ENCODE measurements at regions not wholly inside any gene's neighbourhood (a gene's known extent, or its start where the extent isn't known, plus 50 kb on each side); places are given as distances from the start of the nearest gene placed in this dataset.

GRCh38 chr22:47444746-47445065 is 682.3 kb downstream of the TBC1D22A start:
- H3K27me3 ChIP-seq (ENCODE audit: control insufficient read depth in 2 of 2, insufficient read depth in 2 of 2, low read length in 2 of 2): no peaks in the 10 kb centered on the region
- no peaks in the 10 kb centered on the region for H3K4me1 ChIP-seq (ENCODE audit: control insufficient read depth in 2 of 2, insufficient read depth in 2 of 2, low read length in 2 of 2)
- no peak overlapping the region for H3K4me3 ChIP-seq (ENCODE audit: low read length in 2 of 2)
- H3K36me3 ChIP-seq (ENCODE audit: control insufficient read depth in 2 of 2, insufficient read depth in 2 of 2, low read length in 2 of 2): no peaks in the 10 kb centered on the region
- no peaks in the 10 kb centered on the region for H3K9me3 ChIP-seq (ENCODE audit: control insufficient read depth in 2 of 2, low read length in 2 of 2)
- H3K9ac ChIP-seq (ENCODE audit: low read depth in 1 of 2, low read length in 2 of 2): no peak overlapping the region
- H3K27ac ChIP-seq (ENCODE audit: low read depth in 2 of 2, low read length in 2 of 2): no peak overlapping the region

GRCh38 chr22:47443836-47444745 is 681.6 kb downstream of the TBC1D22A start:
- H3K9ac ChIP-seq (ENCODE audit: low read depth in 1 of 2, low read length in 2 of 2): no peak overlapping the region
- no peaks in the 10 kb centered on the region for H3K27me3 ChIP-seq (ENCODE audit: control insufficient read depth in 2 of 2, insufficient read depth in 2 of 2, low read length in 2 of 2)
- no peaks in the 10 kb centered on the region for H3K4me1 ChIP-seq (ENCODE audit: control insufficient read depth in 2 of 2, insufficient read depth in 2 of 2, low read length in 2 of 2)
- no peaks in the 10 kb centered on the region for H3K9me3 ChIP-seq (ENCODE audit: control insufficient read depth in 2 of 2, low read length in 2 of 2)
- H3K27ac ChIP-seq (ENCODE audit: low read depth in 2 of 2, low read length in 2 of 2): no peak overlapping the region
- no peaks in the 10 kb centered on the region for H3K36me3 ChIP-seq (ENCODE audit: control insufficient read depth in 2 of 2, insufficient read depth in 2 of 2, low read length in 2 of 2)
- H3K4me3 ChIP-seq (ENCODE audit: low read length in 2 of 2): no peak overlapping the region

- no peak overlapping the region for H3K4me3 ChIP-seq (ENCODE audit: low read length in 2 of 2)
- no peaks in the 10 kb centered on the region for H3K27me3 ChIP-seq (ENCODE audit: control insufficient read depth in 2 of 2, insufficient read depth in 2 of 2, low read length in 2 of 2)
- H3K9ac ChIP-seq (ENCODE audit: low read depth in 1 of 2, low read length in 2 of 2): no peak overlapping the region
- H3K4me1 ChIP-seq (ENCODE audit: control insufficient read depth in 2 of 2, insufficient read depth in 2 of 2, low read length in 2 of 2): no peaks in the 10 kb centered on the region
- H3K9me3 ChIP-seq (ENCODE audit: control insufficient read depth in 2 of 2, low read length in 2 of 2): no peaks in the 10 kb centered on the region
- H3K36me3 ChIP-seq (ENCODE audit: control insufficient read depth in 2 of 2, insufficient read depth in 2 of 2, low read length in 2 of 2): no peaks in the 10 kb centered on the region
- H3K27ac ChIP-seq (ENCODE audit: low read depth in 2 of 2, low read length in 2 of 2): no peak overlapping the region
These were observed 680.4 kb downstream of the TBC1D22A start for GRCh38 chr22:47442821-47443220.

GRCh38 chr22:47439643-47440265 is 677.3 kb downstream of the TBC1D22A start:
- Histone ChIP-seq H3K27ac (ENCODE audit: low read depth in 2 of 2, low read length in 2 of 2) (no peak overlapping the region), H3K27me3 (ENCODE audit: control insufficient read depth in 2 of 2, insufficient read depth in 2 of 2, low read length in 2 of 2) (no peaks in the 10 kb centered on the region), H3K36me3 (ENCODE audit: control insufficient read depth in 2 of 2, insufficient read depth in 2 of 2, low read length in 2 of 2) (no peaks in the 10 kb centered on the region), H3K9me3 (ENCODE audit: control insufficient read depth in 2 of 2, low read length in 2 of 2) (peaks cover 0 to 4% of the 10 kb centered on the region in 2 donors), H3K4me3 (ENCODE audit: low read length in 2 of 2) (no peak overlapping the region), H3K9ac (ENCODE audit: low read depth in 1 of 2, low read length in 2 of 2) (no peak overlapping the region), H3K4me1 (ENCODE audit: control insufficient read depth in 2 of 2, insufficient read depth in 2 of 2, low read length in 2 of 2) (no peaks in the 10 kb centered on the region)

- H3K4me3 ChIP-seq (ENCODE audit: low read length in 2 of 2): no peak overlapping the region
- no peak overlapping the region for H3K9ac ChIP-seq (ENCODE audit: low read depth in 1 of 2, low read length in 2 of 2)
- H3K9me3 ChIP-seq (ENCODE audit: control insufficient read depth in 2 of 2, low read length in 2 of 2): peaks cover 0 to 4% of the 10 kb centered on the region in 2 donors
- no peaks in the 10 kb centered on the region for H3K36me3 ChIP-seq (ENCODE audit: control insufficient read depth in 2 of 2, insufficient read depth in 2 of 2, low read length in 2 of 2)
- no peaks in the 10 kb centered on the region for H3K27me3 ChIP-seq (ENCODE audit: control insufficient read depth in 2 of 2, insufficient read depth in 2 of 2, low read length in 2 of 2)
- H3K27ac ChIP-seq (ENCODE audit: low read depth in 2 of 2, low read length in 2 of 2): no peak overlapping the region
- H3K4me1 ChIP-seq (ENCODE audit: control insufficient read depth in 2 of 2, insufficient read depth in 2 of 2, low read length in 2 of 2): no peaks in the 10 kb centered on the region
These were observed 675.2 kb downstream of the TBC1D22A start for GRCh38 chr22:47437636-47438035.

- H3K4me1 ChIP-seq (ENCODE audit: control insufficient read depth in 2 of 2, insufficient read depth in 2 of 2, low read length in 2 of 2): no peaks in the 10 kb centered on the region
- H3K27me3 ChIP-seq (ENCODE audit: control insufficient read depth in 2 of 2, insufficient read depth in 2 of 2, low read length in 2 of 2): no peaks in the 10 kb centered on the region
- no peak overlapping the region for H3K9ac ChIP-seq (ENCODE audit: low read depth in 1 of 2, low read length in 2 of 2)
- H3K27ac ChIP-seq (ENCODE audit: low read depth in 2 of 2, low read length in 2 of 2): no peak overlapping the region
- H3K4me3 ChIP-seq (ENCODE audit: low read length in 2 of 2): no peak overlapping the region
- no peaks in the 10 kb centered on the region for H3K36me3 ChIP-seq (ENCODE audit: control insufficient read depth in 2 of 2, insufficient read depth in 2 of 2, low read length in 2 of 2)
- H3K9me3 ChIP-seq (ENCODE audit: control insufficient read depth in 2 of 2, low read length in 2 of 2): peaks cover 0 to 4% of the 10 kb centered on the region in 2 donors
These were observed 674.7 kb downstream of the TBC1D22A start for GRCh38 chr22:47437110-47437509.

- no peaks in the 10 kb centered on the region for H3K27me3 ChIP-seq (ENCODE audit: control insufficient read depth in 2 of 2, insufficient read depth in 2 of 2, low read length in 2 of 2)
These were observed 673.4 kb downstream of the TBC1D22A start for GRCh38 chr22:47435826-47436225.

GRCh38 chr22:47435204-47435487 is 672.7 kb downstream of the TBC1D22A start:
- H3K36me3 ChIP-seq (ENCODE audit: control insufficient read depth in 2 of 2, insufficient read depth in 2 of 2, low read length in 2 of 2): no peaks in the 10 kb centered on the region

More at GRCh38 chr22:47435826-47436225, 673.4 kb downstream of the TBC1D22A start:
- Histone ChIP-seq H3K36me3 (ENCODE audit: control insufficient read depth in 2 of 2, insufficient read depth in 2 of 2, low read length in 2 of 2) (no peaks in the 10 kb centered on the region), H3K9me3 (ENCODE audit: control insufficient read depth in 2 of 2, low read length in 2 of 2) (peaks cover 0 to 4% of the 10 kb centered on the region in 2 donors), H3K27ac (ENCODE audit: low read depth in 2 of 2, low read length in 2 of 2) (no peak overlapping the region), H3K9ac (ENCODE audit: low read depth in 1 of 2, low read length in 2 of 2) (no peak overlapping the region), H3K4me1 (ENCODE audit: control insufficient read depth in 2 of 2, insufficient read depth in 2 of 2, low read length in 2 of 2) (no peaks in the 10 kb centered on the region), H3K4me3 (ENCODE audit: low read length in 2 of 2) (no peak overlapping the region)

GRCh38 chr22:47434336-47435203 is 672.1 kb downstream of the TBC1D22A start:
- H3K4me3 ChIP-seq (ENCODE audit: low read length in 2 of 2): no peak overlapping the region
- no peaks in the 10 kb centered on the region for H3K4me1 ChIP-seq (ENCODE audit: control insufficient read depth in 2 of 2, insufficient read depth in 2 of 2, low read length in 2 of 2)
- no peaks in the 10 kb centered on the region for H3K27me3 ChIP-seq (ENCODE audit: control insufficient read depth in 2 of 2, insufficient read depth in 2 of 2, low read length in 2 of 2)
- no peak overlapping the region for H3K9ac ChIP-seq (ENCODE audit: low read depth in 1 of 2, low read length in 2 of 2)
- H3K9me3 ChIP-seq (ENCODE audit: control insufficient read depth in 2 of 2, low read length in 2 of 2): peaks cover 0 to 4% of the 10 kb centered on the region in 2 donors
- H3K27ac ChIP-seq (ENCODE audit: low read depth in 2 of 2, low read length in 2 of 2): no peak overlapping the region
- H3K36me3 ChIP-seq (ENCODE audit: control insufficient read depth in 2 of 2, insufficient read depth in 2 of 2, low read length in 2 of 2): no peaks in the 10 kb centered on the region

More at GRCh38 chr22:47435204-47435487, 672.7 kb downstream of the TBC1D22A start:
- Histone ChIP-seq H3K27me3 (ENCODE audit: control insufficient read depth in 2 of 2, insufficient read depth in 2 of 2, low read length in 2 of 2) (no peaks in the 10 kb centered on the region), H3K9me3 (ENCODE audit: control insufficient read depth in 2 of 2, low read length in 2 of 2) (peaks cover 0 to 4% of the 10 kb centered on the region in 2 donors), H3K9ac (ENCODE audit: low read depth in 1 of 2, low read length in 2 of 2) (no peak overlapping the region), H3K4me3 (ENCODE audit: low read length in 2 of 2) (no peak overlapping the region), H3K4me1 (ENCODE audit: control insufficient read depth in 2 of 2, insufficient read depth in 2 of 2, low read length in 2 of 2) (no peaks in the 10 kb centered on the region), H3K27ac (ENCODE audit: low read depth in 2 of 2, low read length in 2 of 2) (no peak overlapping the region)

GRCh38 chr22:47433627-47434026 is 671.2 kb downstream of the TBC1D22A start:
- H3K36me3 ChIP-seq (ENCODE audit: control insufficient read depth in 2 of 2, insufficient read depth in 2 of 2, low read length in 2 of 2): no peaks in the 10 kb centered on the region
- no peaks in the 10 kb centered on the region for H3K27me3 ChIP-seq (ENCODE audit: control insufficient read depth in 2 of 2, insufficient read depth in 2 of 2, low read length in 2 of 2)
- no peak overlapping the region for H3K9ac ChIP-seq (ENCODE audit: low read depth in 1 of 2, low read length in 2 of 2)
- no peaks in the 10 kb centered on the region for H3K4me1 ChIP-seq (ENCODE audit: control insufficient read depth in 2 of 2, insufficient read depth in 2 of 2, low read length in 2 of 2)
- no peak overlapping the region for H3K27ac ChIP-seq (ENCODE audit: low read depth in 2 of 2, low read length in 2 of 2)
- no peak overlapping the region for H3K4me3 ChIP-seq (ENCODE audit: low read length in 2 of 2)
- peaks cover 0 to 4% of the 10 kb centered on the region in 2 donors for H3K9me3 ChIP-seq (ENCODE audit: control insufficient read depth in 2 of 2, low read length in 2 of 2)
